ENCODE measurements at regions not wholly inside any gene's neighbourhood (a gene's known extent, or its start where the extent isn't known, plus 50 kb on each side); places are given as distances from the start of the nearest gene placed in this dataset.

- ATAC-seq (ENCODE audit: low FRiP score) (no peak), DNase-seq (ENCODE audit: low spot score) (no peak)
- TF ChIP-seq CTCF (IDR thresholded peaks at IDR 0.05): no peak
These were observed 282.0 kb upstream of the RND3 start for GRCh38 chr2:150769421-150769820.

GRCh38 chr2:150767991-150768746, 280.7 kb upstream of the RND3 start:
- TF ChIP-seq CTCF (IDR thresholded peaks at IDR 0.05): no peak
- DNase-seq (ENCODE audit: low spot score) (no peak), ATAC-seq (ENCODE audit: low FRiP score) (no peak)

GRCh38 chr2:150762571-150762970, 275.1 kb upstream of the RND3 start:
- TF ChIP-seq CTCF (IDR thresholded peaks at IDR 0.05): no peak
- no peak for ATAC-seq (ENCODE audit: low FRiP score)
- DNase-seq (ENCODE audit: low spot score): no peak

- no peak for DNase-seq (ENCODE audit: low spot score)
- TF ChIP-seq CTCF (IDR thresholded peaks at IDR 0.05): no peak
- ATAC-seq (ENCODE audit: low FRiP score): no peak
These were observed 272.1 kb upstream of the RND3 start for GRCh38 chr2:150759531-150759930.

GRCh38 chr2:150759106-150759505, 271.6 kb upstream of the RND3 start:
- no peak for TF ChIP-seq CTCF (IDR thresholded peaks at IDR 0.05)
- ATAC-seq (ENCODE audit: low FRiP score): no peak
- no peak for DNase-seq (ENCODE audit: low spot score)

- DNase-seq (ENCODE audit: low spot score) (no peak), ATAC-seq (ENCODE audit: low FRiP score) (no peak)
- no peak for TF ChIP-seq CTCF (IDR thresholded peaks at IDR 0.05)
These were observed 264.8 kb upstream of the RND3 start for GRCh38 chr2:150752229-150752628.

- no peak for DNase-seq (ENCODE audit: low spot score)
- ATAC-seq (ENCODE audit: low FRiP score): no peak
- TF ChIP-seq CTCF (IDR thresholded peaks at IDR 0.05): no peak
These were observed 263.3 kb upstream of the RND3 start for GRCh38 chr2:150750720-150751119.

Data from omental fat pad (tissue), 3 donors.